Heart right ventricle (tissue), 16 donors: ENCODE measurements at regions not wholly inside any gene's neighbourhood (a gene's known extent, or its start where the extent isn't known, plus 50 kb on each side); places are given as distances from the start of the nearest gene placed in this dataset.

Experiments used
- ATAC-seq, 8 donors: fragments of 200-7000 bp; cut with Tn5 transposase; one replicate each; pipeline ENCODE4 v1.9.1; 2020; ENCODE audit warnings: mild to moderate bottlenecking in 8 of 8, moderate library complexity in 8 of 8, moderate number of reproducible peaks in 1 of 8
- DNase-seq, 2 donors: peaks; one replicate each; pipeline ENCODE4 v3.0.0-alpha.2; 2020
- H3K27ac ChIP-seq, 10 donors: fragments of 200-600 bp; sonication (generic) in 2 of 10; one replicate each; pipeline versions ENCODE4 v1.5.0 to v1.8.0; 2020 to 2022; ENCODE audit warnings: mild to moderate bottlenecking in 3 of 10
- H3K27me3 ChIP-seq, 7 donors: fragments of 200-600 bp; one replicate each; pipeline ENCODE4 v1.8.0; 2021 to 2022; ENCODE audit warnings: mild to moderate bottlenecking in 2 of 7
- H3K36me3 ChIP-seq, 9 donors: fragments of 200-600 bp; sonication (generic) in 1 of 9; one replicate each; pipeline versions ENCODE4 v1.5.0 to v1.8.0; 2020 to 2022; ENCODE audit warnings: mild to moderate bottlenecking in 2 of 9
- H3K4me1 ChIP-seq, 9 donors: fragments of 200-600 bp; sonication (generic) in 1 of 9; one replicate each; pipeline versions ENCODE4 v1.5.0 to v1.8.0; 2020 to 2022; ENCODE audit warnings: mild to moderate bottlenecking in 4 of 9
- H3K4me3 ChIP-seq, 10 donors: fragments of 200-600 bp; sonication (generic) in 2 of 10; one replicate each; pipeline versions ENCODE4 v1.5.0 to v1.8.0; 2020 to 2022; ENCODE audit warnings: mild to moderate bottlenecking in 7 of 10, moderate library complexity in 2 of 10
- H3K9me3 ChIP-seq, 11 donors: fragments of 200-600 bp in 10 of 11; sonication (generic) in 2 of 11; one replicate each; pipeline versions ENCODE4 v1.5.0 to v1.8.0; 2013 to 2022; ENCODE audit warnings: mild to moderate bottlenecking in 2 of 11, control low read depth in 1 of 11, moderate library complexity in 1 of 11
- WGBS, 2 donors: extraction: QIAGEN DNeasy Blood & Tissue Kit; methylation state at CpG; one replicate each; pipeline ENCODE4 v1.1.7; 2013; ENCODE audit warnings: inconsistent platforms in 1 of 2; 5-methylcytosine and 5-hydroxymethylcytosine counted together
- intact Hi-C, 10 donors: fragments of 100-400 bp; cut with DNase I; formaldehyde crosslinking; loops; one replicate each; pipeline versions ENCODE4 v1.11.1 to v1.14.2; 2022
- TF ChIP-seq, protein P1 (sequence below), 9 donors: fragments of 200-600 bp; sonication (generic) in 2 of 9; IDR thresholded peaks; one replicate each; pipeline versions ENCODE4 v1.5.0 to v1.8.0; 2021 to 2022; ENCODE audit warnings: antibody characterized with exemption in 9 of 9, mild to moderate bottlenecking in 5 of 9, moderate library complexity in 1 of 9
- donor health status: Arrhythmogenic right ventricular cardiomyopathy.
- donor health status: ischemic (EF 13 %, LVEDD 7.1; RV severe dilation, severe dysfunction).
- donor health status: healthy with polysubstance abuse.
- donor health status: DM: no; HTN: yes; CAD: no.
- donor health status: DM: no; HTN: no; CAD: no.
- donor health status: ischemic (EF 25% LVEDD 6.9; RV normal size, moderate dysfunction).
- donor health status: ischemic (EF 25% LVEDD 5.7; RV mildly dilated, moderate dysfunction).
- donor health status: healthy.
- donor health status: DM: yes; HTN: yes; CAD: no.
- donor health status: Ischemic cardiomyopathy.
- donor health status: ischemic (EF 35%, LVEDD 5.7; RV mildly dilated, moderate dysfunction).
- donor health status: nonischemic (EF 11% LVEDD 7.7; RV severe dilation, severe dysfunction).
- donor health status: DM: yes; HTN: yes; CAD: no.
- donor health status: PGD.
- donor health status: ischemic (EF 29% LVEDD 5.4; RV normal size, mild dysfunction).
- donor health status: nonischemic (EF 23%, LVEDD 6.1; RV moderate dilation, normal function).

DNA sequence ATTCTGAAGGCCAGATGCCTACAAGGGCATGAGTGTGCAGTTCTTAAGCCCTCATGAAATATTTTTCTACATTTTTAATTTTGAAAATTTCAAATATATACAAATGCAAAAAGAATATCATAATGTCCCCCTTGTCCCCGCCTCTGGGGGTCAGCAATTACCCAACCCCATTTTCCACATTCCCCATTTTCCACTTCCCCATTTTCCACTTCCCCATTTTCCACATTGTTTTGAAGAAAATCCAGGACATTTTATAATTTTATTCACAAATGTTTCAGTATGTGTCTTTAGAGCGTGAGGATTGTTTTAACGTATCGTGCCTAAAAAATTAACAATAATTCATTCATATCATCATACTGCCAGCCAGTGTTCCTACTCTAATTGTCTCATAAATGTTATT lies 403.6 kb upstream of the RAB6C start:
- WGBS, 2 donors, result 86 to 87% methylated on average over 4 of the region's 4 CpGs
- TF ChIP-seq, protein P1, sequence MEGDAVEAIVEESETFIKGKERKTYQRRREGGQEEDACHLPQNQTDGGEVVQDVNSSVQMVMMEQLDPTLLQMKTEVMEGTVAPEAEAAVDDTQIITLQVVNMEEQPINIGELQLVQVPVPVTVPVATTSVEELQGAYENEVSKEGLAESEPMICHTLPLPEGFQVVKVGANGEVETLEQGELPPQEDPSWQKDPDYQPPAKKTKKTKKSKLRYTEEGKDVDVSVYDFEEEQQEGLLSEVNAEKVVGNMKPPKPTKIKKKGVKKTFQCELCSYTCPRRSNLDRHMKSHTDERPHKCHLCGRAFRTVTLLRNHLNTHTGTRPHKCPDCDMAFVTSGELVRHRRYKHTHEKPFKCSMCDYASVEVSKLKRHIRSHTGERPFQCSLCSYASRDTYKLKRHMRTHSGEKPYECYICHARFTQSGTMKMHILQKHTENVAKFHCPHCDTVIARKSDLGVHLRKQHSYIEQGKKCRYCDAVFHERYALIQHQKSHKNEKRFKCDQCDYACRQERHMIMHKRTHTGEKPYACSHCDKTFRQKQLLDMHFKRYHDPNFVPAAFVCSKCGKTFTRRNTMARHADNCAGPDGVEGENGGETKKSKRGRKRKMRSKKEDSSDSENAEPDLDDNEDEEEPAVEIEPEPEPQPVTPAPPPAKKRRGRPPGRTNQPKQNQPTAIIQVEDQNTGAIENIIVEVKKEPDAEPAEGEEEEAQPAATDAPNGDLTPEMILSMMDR (IDR thresholded peaks at IDR 0.05), result no peak
- ATAC-seq (no peak), DNase-seq (no peak)
- Histone ChIP-seq H3K4me1 (no peaks in the 10 kb centered on the region), H3K36me3 (no peaks in the 10 kb centered on the region), H3K9me3 (peaks cover 0 to 40% (median 5%) of the 10 kb centered on the region in 11 donors), H3K27me3 (peaks cover 0 to 9% (median 0%) of the 10 kb centered on the region in 7 donors), H3K4me3 (no peak overlapping the region), H3K27ac (no peak overlapping the region)
- intact Hi-C loops, result no loop called here

DNA sequence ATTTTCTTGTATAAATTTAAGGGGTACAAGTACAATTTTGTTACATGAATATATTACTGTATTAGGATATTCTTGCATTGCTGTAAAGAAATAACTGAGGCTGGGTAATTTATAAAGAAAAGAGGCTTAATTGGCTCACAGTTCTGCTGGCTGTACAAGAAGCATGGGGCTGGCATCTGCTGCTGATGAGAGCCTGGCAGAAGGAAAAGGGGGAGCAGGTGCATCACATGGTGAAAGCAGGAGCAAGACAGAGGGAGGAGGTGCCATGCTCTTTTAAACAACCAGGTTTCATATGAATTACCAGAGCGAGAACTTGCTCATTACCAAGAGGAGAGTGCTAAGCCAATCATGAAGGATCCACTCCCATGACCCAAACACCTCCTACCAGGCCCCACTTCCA lies 399.5 kb upstream of the RAB6C start:
- no peaks in the 10 kb centered on the region for H3K36me3 ChIP-seq
- no peak for ATAC-seq
- peaks cover 0 to 17% (median 0%) of the 10 kb centered on the region in 7 donors for H3K27me3 ChIP-seq
- H3K4me3 ChIP-seq, result no peak overlapping the region
- WGBS, 2 donors, result 73 to 83% methylated on average over 1 of the region's 1 CpG
- H3K27ac ChIP-seq, result no peak overlapping the region
- peaks cover 0 to 18% (median 3%) of the 10 kb centered on the region in 11 donors for H3K9me3 ChIP-seq
- intact Hi-C loops, result no loop called here
- no peaks in the 10 kb centered on the region for H3K4me1 ChIP-seq
- TF ChIP-seq, protein P1 (IDR thresholded peaks at IDR 0.05), result no peak
- DNase-seq, result no peak

DNA sequence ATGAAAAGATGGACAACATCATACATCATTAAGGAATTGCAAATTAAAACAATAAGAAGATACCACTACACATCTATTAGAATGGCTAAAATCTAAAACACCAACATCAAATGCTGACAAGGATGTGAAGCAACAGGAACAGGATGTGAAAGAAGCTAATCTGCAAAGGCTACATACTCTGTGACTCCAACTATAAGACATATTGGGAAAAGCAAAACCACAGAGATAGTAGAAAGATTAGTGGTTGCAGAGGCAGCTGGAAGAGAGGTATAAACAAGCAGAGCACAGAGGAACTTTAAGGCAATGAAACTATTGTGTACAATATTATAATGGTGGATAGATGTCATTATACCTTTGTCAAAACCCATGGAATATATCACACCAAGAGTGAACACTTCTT lies 393.7 kb upstream of the RAB6C start:
- TF ChIP-seq, protein P1 (IDR thresholded peaks at IDR 0.05), result no peak
- no peak for ATAC-seq

DNA sequence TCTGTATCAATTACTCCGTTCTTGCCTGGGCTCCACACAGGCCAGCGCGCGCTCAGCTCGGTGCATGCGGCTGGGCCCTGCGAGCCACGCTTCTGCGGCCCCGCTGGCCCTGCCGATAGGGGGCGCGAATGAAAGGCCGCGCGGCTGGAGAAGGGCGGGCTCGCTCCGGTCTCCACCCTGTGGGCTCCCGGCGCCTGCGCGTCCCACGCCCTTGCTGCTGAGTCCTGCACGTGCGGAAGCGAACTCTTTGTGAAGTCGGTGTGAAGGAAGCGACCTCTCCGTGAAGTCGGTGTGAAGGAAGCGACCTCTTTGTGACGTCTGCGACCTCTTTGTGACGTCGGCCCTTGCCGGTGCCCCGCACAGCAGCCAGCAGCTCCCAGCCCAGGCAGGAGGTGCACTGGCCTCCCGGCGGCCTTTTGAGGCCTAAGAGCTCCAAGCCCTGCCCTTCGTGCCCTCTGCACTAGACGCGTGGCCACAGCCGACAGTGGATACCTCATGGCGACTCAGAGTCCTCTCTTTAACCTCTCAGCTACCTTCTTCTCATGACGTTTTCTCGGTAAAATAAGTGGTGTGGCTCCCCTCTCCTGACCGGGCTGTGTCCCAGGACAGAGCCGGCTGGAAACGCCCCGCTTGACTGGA lies 391.9 kb upstream of the RAB6C start:
- H3K4me1 ChIP-seq, result no peaks in the 10 kb centered on the region
- peaks cover 0 to 36% (median 9%) of the 10 kb centered on the region in 7 donors for H3K27me3 ChIP-seq
- H3K27ac ChIP-seq, result no peak overlapping the region
- no peaks in the 10 kb centered on the region for H3K36me3 ChIP-seq
- WGBS, 2 donors, result 52 to 57% methylated on average over 51 of the region's 51 CpGs
- TF ChIP-seq, protein P1 (IDR thresholded peaks at IDR 0.05), result no peak
- no peaks in the 10 kb centered on the region for H3K9me3 ChIP-seq
- ATAC-seq (no peak), DNase-seq (no peak)
- intact Hi-C loops, result no loop called here
- H3K4me3 ChIP-seq, result no peak overlapping the region

More for the DNA sequence above, 393.7 kb upstream of the RAB6C start:
- DNase-seq, result no peak
- Histone ChIP-seq H3K27me3 (peaks cover 0 to 36% (median 9%) of the 10 kb centered on the region in 7 donors), H3K27ac (no peak overlapping the region), H3K4me3 (no peak overlapping the region), H3K4me1 (no peaks in the 10 kb centered on the region), H3K9me3 (peaks cover 0 to 16% (median 3%) of the 10 kb centered on the region in 11 donors), H3K36me3 (no peaks in the 10 kb centered on the region)
- intact Hi-C loops, result no loop called here
